ENCODE measurements at regions not wholly inside any gene's neighbourhood (a gene's known extent, or its start where the extent isn't known, plus 50 kb on each side); places are given as distances from the start of the nearest gene placed in this dataset.

DNA sequence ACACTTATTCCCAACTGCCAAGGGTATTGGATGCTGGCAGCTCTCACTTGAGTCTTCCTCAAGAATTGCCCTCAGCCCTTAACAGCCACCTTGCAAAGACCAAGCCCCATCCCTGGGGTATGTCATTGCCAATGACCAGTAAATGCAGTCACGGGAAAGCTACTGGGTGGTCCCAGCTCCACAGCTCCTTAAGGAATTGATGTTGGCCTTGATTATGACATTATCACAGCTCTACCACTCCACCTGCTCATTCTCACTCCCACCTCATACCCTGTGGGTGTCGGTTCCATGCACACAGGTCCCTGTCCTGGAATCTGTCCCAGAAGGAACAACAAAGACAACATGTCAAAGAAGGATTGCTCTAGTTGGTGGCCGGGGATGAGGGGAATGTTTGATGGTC lies 60.5 kb upstream of the GJB5 start:
- DNase-seq (ENCODE audit: extremely low spot score), result no peak
- ChIA-PET CTCF (no interaction called here), POLR2A (no interaction called here)
- TF ChIP-seq CTBP1 (IDR thresholded peaks at IDR 0.05; ENCODE audit: borderline replicate concordance) (no peak), SP1 (IDR thresholded peaks at IDR 0.05) (no peak), TARDBP (IDR thresholded peaks at IDR 0.05) (no peak), FOXK2 (IDR thresholded peaks at IDR 0.05) (no peak), ELF4 (IDR thresholded peaks at IDR 0.05) (no peak), SUZ12 (IDR thresholded peaks at IDR 0.05) (no peak), LEF1 (IDR thresholded peaks at IDR 0.05; ENCODE audit: borderline replicate concordance) (no peak), L3MBTL2 (conservative IDR thresholded peaks at IDR 0.05) (no peak), FOXM1 (IDR thresholded peaks at IDR 0.05; ENCODE audit: borderline replicate concordance) (no peak), BHLHE40 (IDR thresholded peaks at IDR 0.05; ENCODE audit: borderline replicate concordance) (no peak), ARNT (IDR thresholded peaks at IDR 0.05) (no peak), HDGF (IDR thresholded peaks at IDR 0.05; ENCODE audit: borderline replicate concordance) (no peak), ZNF384 (IDR thresholded peaks at IDR 0.05) (no peak)
- TF ChIP-seq, protein P1, sequence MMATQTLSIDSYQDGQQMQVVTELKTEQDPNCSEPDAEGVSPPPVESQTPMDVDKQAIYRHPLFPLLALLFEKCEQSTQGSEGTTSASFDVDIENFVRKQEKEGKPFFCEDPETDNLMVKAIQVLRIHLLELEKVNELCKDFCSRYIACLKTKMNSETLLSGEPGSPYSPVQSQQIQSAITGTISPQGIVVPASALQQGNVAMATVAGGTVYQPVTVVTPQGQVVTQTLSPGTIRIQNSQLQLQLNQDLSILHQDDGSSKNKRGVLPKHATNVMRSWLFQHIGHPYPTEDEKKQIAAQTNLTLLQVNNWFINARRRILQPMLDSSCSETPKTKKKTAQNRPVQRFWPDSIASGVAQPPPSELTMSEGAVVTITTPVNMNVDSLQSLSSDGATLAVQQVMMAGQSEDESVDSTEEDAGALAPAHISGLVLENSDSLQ (IDR thresholded peaks at IDR 0.05), result no peak

DNA sequence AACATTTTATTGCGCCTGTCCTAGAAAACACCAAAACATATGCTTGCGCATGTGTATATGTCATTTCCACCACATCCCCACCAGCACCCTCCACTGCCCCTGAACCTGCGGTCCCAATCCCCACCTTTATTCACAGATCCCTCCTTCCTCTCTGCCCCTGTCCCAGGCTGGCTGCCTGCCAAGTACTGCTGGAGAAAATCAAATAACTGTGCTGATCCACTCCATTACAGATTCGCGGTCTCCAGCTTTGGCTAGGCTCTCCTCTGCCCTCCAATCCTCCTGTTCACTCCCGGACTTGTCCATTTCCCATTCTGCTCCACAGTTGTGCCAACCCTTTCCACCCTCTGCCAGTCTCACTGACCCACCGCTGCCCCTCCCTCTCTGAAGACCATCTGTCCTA lies 59.3 kb upstream of the GJB5 start:
- DNase-seq (ENCODE audit: extremely low spot score), result no peak
- POLR2A ChIA-PET, result no interaction called here
- TF ChIP-seq HDGF (IDR thresholded peaks at IDR 0.05; ENCODE audit: borderline replicate concordance) (no peak), FOXA1 (IDR thresholded peaks at IDR 0.05) (no peak), ZNF384 (IDR thresholded peaks at IDR 0.05) (no peak), FOXK2 (IDR thresholded peaks at IDR 0.05) (no peak), FOXM1 (IDR thresholded peaks at IDR 0.05; ENCODE audit: borderline replicate concordance) (no peak), SP1 (IDR thresholded peaks at IDR 0.05) (no peak), SUZ12 (IDR thresholded peaks at IDR 0.05) (no peak), BHLHE40 (IDR thresholded peaks at IDR 0.05; ENCODE audit: borderline replicate concordance) (no peak), NFRKB (IDR thresholded peaks at IDR 0.05) (no peak)
- TF ChIP-seq, protein P1 (IDR thresholded peaks at IDR 0.05), result no peak
- CTCF ChIA-PET, result no interaction called here

DNA sequence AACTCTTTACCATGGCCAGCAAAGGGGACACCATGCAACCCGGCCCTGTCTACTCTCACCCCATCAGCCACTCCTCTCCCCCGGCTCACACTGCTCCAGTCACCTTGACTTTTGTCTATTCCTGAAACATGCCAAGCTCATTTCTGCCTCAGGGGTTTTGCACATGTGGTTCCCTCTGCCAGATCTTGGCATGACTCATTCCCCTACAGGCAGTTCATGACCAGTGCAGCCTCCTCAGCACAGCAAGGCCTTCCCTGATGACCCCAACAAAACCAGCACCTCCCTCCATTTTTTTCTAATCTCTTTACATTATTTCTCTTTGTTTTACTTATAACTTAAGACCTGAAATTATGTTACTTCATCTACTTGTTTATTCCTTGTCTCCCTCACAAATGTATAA lies 58.6 kb upstream of the GJB5 start:
- DNase-seq (ENCODE audit: extremely low spot score), result no peak
- ChIA-PET POLR2A (no interaction called here), CTCF (no interaction called here)
- TF ChIP-seq L3MBTL2 (conservative IDR thresholded peaks at IDR 0.05) (no peak), HDGF (IDR thresholded peaks at IDR 0.05; ENCODE audit: borderline replicate concordance) (no peak), FOXM1 (IDR thresholded peaks at IDR 0.05; ENCODE audit: borderline replicate concordance) (no peak), BHLHE40 (IDR thresholded peaks at IDR 0.05; ENCODE audit: borderline replicate concordance) (no peak), ARNT (IDR thresholded peaks at IDR 0.05) (no peak), FOXK2 (IDR thresholded peaks at IDR 0.05) (no peak), CTBP1 (IDR thresholded peaks at IDR 0.05; ENCODE audit: borderline replicate concordance) (no peak), ELF4 (IDR thresholded peaks at IDR 0.05) (no peak), TARDBP (IDR thresholded peaks at IDR 0.05) (no peak), LEF1 (IDR thresholded peaks at IDR 0.05; ENCODE audit: borderline replicate concordance) (no peak), SP1 (IDR thresholded peaks at IDR 0.05) (no peak), NFRKB (IDR thresholded peaks at IDR 0.05) (no peak), ZNF384 (IDR thresholded peaks at IDR 0.05) (no peak)
- TF ChIP-seq, protein P1 (IDR thresholded peaks at IDR 0.05), result no peak

DNA sequence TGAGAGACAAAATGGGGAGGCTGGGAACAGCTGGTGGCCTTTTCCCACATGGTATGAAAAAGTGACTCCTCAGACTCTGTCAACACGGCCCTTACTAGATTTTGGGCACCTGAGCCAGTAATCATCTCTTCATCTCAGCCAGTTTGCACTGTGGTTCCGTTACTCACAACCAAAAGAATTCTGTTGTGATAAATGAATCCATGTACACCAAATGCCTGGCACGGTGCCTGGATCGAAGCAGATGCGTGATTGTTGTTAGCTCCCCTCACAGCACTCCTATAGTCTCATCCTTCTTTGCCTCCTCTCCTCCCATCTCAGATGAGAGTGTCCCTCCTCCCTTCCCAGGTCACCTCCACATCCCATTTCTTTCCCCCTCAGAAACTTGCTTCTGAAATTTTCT lies 57.9 kb upstream of the GJB5 start:
- no peak for DNase-seq (ENCODE audit: extremely low spot score)
- CTCF ChIA-PET, result no interaction called here
- POLR2A ChIA-PET, result no interaction called here
- no peak for TF ChIP-seq CTBP1 (IDR thresholded peaks at IDR 0.05; ENCODE audit: borderline replicate concordance)
- TF ChIP-seq SUZ12 (IDR thresholded peaks at IDR 0.05), result no peak
- no peak for TF ChIP-seq LEF1 (IDR thresholded peaks at IDR 0.05; ENCODE audit: borderline replicate concordance)
- no peak for TF ChIP-seq FOXK2 (IDR thresholded peaks at IDR 0.05)
- TF ChIP-seq, protein P1 (IDR thresholded peaks at IDR 0.05), result no peak
- no peak for TF ChIP-seq BHLHE40 (IDR thresholded peaks at IDR 0.05; ENCODE audit: borderline replicate concordance)
- TF ChIP-seq L3MBTL2 (conservative IDR thresholded peaks at IDR 0.05), result no peak
- no peak for TF ChIP-seq ARNT (IDR thresholded peaks at IDR 0.05)
- no peak for TF ChIP-seq SP1 (IDR thresholded peaks at IDR 0.05)
- no peak for TF ChIP-seq ELF4 (IDR thresholded peaks at IDR 0.05)

DNA sequence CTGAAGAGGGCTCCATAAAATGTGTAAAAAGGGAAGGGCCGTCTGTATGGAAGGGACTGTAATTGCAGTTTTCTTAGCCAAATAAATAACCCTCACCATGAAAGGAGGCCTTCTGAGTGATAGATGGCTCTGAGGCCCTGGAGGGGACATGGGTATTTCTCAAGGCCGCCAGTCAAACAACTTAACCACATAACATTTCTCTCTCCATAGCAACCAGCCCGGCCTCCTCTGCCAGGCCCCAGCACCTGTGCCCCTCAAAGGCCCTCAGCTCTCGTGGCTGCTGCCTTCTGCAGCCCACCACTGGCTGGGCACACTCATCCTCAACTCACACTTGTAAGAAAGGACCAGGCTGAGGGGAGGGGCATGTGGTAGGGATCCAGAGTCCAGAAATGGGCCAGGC lies 57.0 kb upstream of the GJB5 start:
- no peak for DNase-seq (ENCODE audit: extremely low spot score)
- POLR2A ChIA-PET, result no interaction called here
- TF ChIP-seq LEF1 (IDR thresholded peaks at IDR 0.05; ENCODE audit: borderline replicate concordance) (no peak), BHLHE40 (IDR thresholded peaks at IDR 0.05; ENCODE audit: borderline replicate concordance) (no peak), CTBP1 (IDR thresholded peaks at IDR 0.05; ENCODE audit: borderline replicate concordance) (no peak), SUZ12 (IDR thresholded peaks at IDR 0.05) (no peak), HDGF (IDR thresholded peaks at IDR 0.05; ENCODE audit: borderline replicate concordance) (no peak), FOXK2 (IDR thresholded peaks at IDR 0.05) (no peak), TARDBP (IDR thresholded peaks at IDR 0.05) (no peak), ARNT (IDR thresholded peaks at IDR 0.05) (no peak), SP1 (IDR thresholded peaks at IDR 0.05) (no peak), ZNF384 (IDR thresholded peaks at IDR 0.05) (no peak), FOXA1 (IDR thresholded peaks at IDR 0.05) (no peak), L3MBTL2 (conservative IDR thresholded peaks at IDR 0.05) (no peak), FOXM1 (IDR thresholded peaks at IDR 0.05; ENCODE audit: borderline replicate concordance) (no peak)
- TF ChIP-seq, protein P1 (IDR thresholded peaks at IDR 0.05), result no peak
- CTCF ChIA-PET, result no interaction called here
